ENCODE measurements at regions not wholly inside any gene's neighbourhood (a gene's known extent, or its start where the extent isn't known, plus 50 kb on each side); places are given as distances from the start of the nearest gene placed in this dataset.

DNA sequence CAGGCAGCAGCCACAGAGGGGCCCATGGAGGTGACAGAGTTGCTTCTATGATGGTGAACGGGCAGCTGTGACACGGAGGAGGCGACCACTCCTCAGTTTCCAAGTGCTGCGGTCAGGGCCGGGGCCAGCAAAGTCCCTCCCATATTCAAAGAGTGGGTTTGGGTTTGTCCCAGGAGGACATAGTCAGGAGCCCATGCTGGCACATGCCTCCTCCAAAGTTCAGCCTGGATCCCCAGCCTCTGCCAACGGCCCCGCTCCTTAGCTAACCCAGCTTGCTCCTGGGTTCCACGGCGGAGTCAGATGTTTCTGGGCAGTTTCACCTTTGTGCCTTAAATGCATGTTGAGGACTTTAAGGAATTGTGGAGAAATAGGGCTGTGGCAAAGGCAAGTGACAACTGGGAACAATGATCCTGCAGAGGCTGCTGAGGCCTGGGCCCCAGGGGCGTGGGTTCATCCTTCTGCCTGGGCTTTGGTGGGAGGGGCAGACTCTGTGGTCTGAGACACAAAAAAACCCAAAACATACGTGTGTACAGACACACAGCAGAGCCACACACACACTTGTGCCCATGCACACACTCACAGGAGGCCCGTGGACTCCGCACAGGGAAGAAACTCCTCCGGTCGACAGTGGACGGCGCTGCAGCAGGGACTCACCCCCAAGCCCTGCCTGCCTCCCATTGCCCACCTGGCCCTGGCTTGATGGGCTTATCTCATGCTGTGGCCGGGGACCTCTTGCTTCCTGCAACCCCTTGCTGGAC lies 399.4 kb downstream of the TMEM121 start:
- TF ChIP-seq, protein P1, sequence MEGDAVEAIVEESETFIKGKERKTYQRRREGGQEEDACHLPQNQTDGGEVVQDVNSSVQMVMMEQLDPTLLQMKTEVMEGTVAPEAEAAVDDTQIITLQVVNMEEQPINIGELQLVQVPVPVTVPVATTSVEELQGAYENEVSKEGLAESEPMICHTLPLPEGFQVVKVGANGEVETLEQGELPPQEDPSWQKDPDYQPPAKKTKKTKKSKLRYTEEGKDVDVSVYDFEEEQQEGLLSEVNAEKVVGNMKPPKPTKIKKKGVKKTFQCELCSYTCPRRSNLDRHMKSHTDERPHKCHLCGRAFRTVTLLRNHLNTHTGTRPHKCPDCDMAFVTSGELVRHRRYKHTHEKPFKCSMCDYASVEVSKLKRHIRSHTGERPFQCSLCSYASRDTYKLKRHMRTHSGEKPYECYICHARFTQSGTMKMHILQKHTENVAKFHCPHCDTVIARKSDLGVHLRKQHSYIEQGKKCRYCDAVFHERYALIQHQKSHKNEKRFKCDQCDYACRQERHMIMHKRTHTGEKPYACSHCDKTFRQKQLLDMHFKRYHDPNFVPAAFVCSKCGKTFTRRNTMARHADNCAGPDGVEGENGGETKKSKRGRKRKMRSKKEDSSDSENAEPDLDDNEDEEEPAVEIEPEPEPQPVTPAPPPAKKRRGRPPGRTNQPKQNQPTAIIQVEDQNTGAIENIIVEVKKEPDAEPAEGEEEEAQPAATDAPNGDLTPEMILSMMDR (conservative IDR thresholded peaks at IDR 0.05; ENCODE audit: low read depth, low read length), result no peak
- no peak for TF ChIP-seq EZH2 (IDR thresholded peaks at IDR 0.05; ENCODE audit: borderline replicate concordance, low read depth, low read length, poor library complexity, severe bottlenecking)
